Hepatic stellate cell (primary cell): ENCODE measurements at regions not wholly inside any gene's neighbourhood (a gene's known extent, or its start where the extent isn't known, plus 50 kb on each side); places are given as distances from the start of the nearest gene placed in this dataset.
"Not testable (repeated sequence)": the region's sequence is repeated elsewhere in the genome, so short reads cannot be mapped to it uniquely, and the experiment has no call there.

Experiments
- DNase-seq: peaks from one replicate; pipeline ENCODE4 v3.0.0; 2011; ENCODE audit warnings: low spot score

DNA sequence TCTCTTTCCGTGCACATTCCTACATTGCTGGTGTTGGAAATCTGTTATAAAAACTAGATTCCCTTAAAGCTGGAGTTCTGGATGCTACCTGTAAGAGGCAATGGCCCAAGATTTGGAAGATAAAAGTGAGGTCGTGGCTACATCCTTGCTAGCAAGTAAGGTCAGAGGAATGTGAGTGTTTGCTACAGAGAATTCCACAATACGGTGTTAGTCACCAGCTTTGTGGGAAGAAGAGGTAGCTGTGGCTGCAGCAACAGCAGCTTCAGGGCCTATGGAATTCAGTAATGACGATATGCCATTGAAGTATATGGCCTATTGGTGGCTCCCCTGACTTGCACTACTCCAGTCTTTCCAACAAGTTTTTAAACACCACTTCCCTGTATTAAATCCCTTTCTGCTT, 227.7 kb upstream of the TMEM260 start:
- peak; percentile 39 for DNase-seq

DNA sequence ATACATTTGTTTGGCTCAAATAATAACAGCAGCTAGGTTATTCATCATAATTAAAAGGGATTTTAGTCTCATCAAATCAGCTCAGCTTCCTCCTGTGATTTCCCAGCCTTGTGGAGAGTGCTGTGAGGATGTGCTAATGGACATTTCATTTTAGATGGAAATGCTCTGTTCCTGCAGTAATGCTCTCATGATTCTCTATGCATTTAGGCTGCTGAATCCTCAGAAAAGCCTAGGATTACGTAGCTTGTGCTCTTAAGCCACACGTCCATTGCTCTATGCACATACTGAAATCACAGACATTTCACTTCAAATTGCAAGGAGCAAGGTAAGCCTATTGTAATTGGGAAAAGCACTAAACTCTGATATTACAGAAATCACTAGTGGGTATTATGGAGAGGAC, 226.6 kb upstream of the TMEM260 start:
- DNase-seq = no peak

DNA sequence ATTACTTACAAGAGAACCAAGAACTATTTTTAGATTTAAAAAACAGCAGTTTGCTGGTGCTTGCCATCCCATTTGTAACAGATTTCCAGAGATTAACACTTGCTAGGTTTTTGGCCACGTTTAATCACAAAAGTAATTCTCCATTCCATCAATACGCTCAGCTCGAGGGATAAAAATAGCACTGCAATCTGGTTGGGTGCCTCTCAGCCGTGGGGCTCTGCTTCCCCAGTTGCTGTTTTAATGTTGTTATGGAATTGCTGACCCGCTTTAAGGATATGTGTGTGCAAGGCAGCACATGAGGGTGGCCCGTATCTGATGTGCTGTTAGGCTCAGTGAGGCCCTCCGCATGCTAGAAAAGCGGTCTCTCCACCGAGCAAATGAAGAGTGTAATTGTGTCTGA, 222.2 kb upstream of the TMEM260 start:
- no peak for DNase-seq

DNA sequence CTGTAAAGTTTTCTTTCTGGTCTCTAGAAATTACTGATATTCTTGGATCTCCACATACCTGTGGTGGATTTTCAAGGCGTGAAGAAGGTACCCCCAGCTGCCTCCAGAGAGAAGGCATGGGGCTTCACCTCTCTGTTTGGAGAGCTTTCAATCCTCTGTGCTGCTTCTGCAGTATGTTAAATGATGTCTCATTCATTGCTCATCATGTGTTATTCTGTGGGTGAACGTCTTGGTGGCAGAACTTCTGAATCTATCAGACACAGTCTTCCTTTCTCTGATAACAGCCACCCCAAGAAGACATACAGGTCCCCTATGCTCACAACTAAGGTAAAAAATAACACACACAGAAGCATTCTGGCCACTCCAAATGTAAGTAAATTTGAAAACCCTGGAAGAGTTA, 221.3 kb upstream of the TMEM260 start:
- DNase-seq = no peak

DNA sequence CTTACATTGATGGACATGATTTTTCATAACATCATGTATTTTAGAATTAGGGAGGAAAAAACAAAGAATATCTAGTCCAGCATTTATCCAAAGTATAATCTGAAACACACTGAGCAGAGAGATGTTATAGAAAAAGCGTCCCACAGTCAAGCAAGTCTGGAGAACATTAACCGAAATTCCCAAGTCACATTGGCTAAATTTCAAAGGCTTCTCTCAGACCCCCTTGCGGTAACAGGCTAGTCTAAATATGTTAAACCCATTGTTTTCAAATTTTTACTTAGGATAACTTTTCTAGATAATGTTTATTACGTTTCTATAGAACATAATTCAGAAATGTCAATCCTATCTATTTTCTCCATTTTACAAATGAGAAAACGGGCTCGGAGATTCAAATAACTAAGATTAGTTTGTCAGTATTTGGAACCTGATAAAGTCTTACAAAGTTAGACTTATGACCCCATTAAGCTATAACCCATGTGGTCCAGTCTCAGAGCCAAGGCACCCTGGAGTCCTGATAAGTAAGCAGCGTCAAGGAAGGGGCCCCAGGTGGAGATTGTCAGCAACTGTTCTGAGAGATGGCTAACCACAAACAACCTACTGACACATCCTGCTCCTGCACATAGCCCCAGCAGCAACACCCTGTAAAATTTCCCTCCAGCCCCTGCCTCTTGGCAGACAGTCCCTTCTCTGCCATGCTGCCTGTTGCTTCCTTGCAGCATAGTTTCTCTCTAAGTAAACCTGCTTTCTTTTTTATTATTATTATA, 220.6 kb upstream of the TMEM260 start:
- DNase-seq = no peak

DNA sequence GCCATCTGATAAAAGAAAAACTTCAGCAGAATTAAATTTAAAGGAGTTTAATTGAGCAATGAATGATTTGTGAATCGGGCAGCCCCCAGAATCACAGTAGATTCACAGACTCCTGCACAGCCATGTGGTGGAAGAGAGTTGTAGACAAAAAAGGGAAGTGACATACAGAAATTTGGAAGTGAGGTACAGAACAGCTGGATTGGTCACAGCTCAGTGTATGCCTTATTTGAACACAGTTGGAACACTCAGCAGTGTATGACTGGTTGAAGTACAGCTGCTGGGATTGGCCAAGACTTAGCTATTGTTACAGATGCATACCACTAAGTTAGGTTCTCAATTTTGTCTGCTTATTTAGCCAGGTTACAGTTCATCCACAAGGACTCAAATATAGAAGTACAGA, 213.9 kb upstream of the TMEM260 start:
- not testable (repeated sequence) for DNase-seq

DNA sequence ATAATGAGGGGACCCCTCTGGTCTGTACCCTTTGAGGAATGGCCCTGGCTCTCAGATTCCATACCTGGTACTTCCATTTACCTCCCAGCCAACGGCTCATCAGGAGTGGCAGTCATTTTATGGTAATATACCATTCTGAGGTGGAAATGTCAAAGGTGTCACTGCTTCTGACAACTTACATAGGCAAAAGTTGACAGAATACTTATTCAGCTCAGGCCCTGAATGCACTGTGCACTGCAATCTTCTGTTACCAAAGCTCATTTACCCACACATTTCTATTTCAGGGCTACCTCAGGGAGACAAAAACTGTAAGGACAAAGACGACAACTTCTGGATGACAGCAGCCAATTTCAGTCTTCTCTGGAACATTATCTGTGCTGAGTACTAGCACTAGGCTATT, 212.2 kb upstream of the TMEM260 start:
- DNase-seq = no peak

DNA sequence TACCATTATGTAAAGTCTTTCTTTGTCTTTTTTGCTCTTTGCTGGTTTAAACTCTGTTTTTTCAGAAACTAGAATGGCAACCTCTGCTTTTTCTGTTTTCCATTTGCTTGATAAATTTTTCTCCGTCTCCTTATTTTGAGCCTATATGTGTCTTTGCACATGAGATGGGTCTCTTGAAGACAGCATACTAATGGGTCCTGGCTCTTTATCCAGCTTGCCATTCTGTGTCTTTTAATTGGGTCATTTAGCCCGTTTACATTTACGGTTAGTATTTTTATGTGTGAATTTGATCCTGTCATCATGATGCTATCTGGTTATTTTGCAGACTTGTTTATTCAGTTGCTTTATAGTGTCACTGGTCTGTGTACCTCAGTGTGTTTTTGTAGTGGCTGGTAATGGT, 207.9 kb upstream of the TMEM260 start:
- no peak for DNase-seq

DNA sequence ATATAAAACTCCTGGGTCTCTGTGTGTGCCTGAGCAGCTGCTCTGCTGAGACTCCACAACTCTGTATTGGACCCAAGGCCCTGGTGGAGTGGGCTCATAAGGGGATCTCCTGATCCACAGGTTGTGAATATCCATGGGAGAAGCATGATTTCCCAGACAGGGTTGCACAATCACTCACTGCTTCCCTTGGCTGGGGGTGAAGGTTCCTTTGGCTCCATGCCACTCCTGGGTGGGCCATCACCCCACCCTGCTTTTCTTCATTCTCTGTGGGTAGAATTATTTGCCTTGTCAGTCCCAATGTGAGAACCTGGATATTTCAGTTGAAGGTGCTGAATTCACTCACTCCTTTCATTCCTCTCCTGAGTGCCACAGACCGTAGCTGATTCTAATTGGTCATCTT, 205.2 kb upstream of the TMEM260 start:
- DNase-seq = no peak

DNA sequence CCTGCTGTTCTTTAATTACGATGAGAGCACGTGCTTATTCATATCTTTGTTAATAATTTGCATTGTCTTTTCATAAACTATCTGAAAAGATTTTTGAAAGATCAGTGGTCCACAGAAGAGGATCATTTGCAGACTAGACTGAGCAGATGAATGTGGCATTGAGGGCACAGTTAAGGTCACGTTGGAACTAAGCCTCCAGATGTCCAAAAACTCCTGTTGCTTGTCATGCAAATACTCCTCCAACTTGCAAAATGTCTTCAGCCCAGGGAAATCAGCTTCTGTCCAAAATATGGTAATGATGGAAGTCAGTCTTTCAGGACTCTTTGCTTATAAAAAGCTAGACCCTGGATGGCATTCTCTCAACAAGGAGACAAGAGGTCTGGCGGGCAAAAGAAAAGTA, 201.6 kb upstream of the TMEM260 start:
- no peak for DNase-seq

DNA sequence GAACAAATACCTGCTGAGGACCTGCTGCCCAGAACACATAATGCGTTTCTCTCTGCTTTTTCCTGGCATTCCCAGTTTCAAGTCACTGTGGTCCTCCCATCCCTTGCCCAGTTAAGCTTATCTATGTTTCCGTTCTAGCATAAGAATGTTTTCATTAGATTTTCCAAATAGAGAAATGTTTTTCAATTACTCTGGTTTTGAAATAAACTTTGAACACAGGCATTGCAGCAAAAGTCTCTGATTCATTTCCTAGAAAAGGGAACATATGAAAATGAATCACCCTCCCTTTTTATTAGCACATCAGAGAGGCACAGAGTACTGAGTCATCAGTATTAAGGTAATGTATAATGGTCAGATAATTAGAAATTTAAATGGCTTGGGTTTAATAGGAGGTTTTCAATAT, 201.1 kb upstream of the TMEM260 start:
- peak; percentile 17 for DNase-seq

DNA sequence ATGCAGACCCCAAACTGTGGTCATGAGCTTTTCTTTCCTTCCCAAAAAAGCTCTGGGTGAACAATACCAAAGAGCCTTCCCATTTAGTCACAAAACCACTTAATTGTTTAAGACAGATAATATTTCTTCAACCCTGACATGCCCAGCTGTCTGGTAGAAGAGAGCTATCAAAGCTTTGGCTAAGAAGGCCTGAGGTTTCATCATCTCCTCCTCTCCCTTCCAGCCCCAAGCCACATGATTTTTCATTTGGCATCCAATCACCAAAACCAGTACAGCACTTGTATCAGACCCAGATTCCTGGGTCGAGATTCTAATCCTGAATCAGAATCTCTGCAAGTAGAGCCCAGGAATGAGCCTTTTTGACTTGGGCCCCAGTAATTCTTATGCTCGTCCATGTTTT, 199.6 kb upstream of the TMEM260 start:
- no peak for DNase-seq

DNA sequence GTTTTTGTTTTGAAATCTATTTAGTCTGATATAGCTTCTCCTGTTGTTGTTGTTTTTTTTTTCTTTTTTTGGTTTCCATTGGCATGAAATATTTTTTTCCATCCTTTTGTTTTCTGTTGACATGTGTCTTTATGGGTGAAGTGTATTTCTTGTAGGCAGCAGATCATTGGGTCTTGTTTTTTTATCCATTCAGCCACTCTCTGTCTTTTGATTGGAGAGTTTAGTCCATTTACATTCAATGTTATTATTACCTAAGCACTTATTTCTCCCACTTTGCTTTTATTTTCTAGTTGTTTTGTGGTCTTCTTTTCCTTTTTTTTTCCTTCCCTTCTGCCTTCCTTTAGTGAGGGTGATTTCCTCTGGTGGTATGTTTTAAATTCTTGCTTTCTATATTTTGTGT, 193.6 kb upstream of the TMEM260 start:
- DNase-seq = no peak

DNA sequence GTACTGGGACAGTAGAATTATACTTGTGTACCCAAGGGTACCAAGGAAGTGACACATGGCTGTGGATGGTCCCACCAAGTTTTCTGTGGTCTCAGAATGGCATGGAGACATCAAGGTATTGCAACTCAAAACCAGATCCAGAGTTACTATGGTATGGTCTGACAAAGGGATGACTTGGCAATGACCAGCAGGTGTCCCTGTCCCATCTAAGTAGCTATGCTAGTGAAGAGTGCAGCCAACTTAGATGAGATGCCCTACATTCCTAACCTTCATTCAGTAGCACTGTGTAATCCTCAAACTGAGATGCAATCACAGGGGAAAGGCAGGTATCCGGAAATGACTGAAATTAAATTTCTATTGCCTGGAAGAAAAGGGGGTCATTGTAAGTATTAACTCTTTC, 188.7 kb upstream of the TMEM260 start:
- DNase-seq = no peak

DNA sequence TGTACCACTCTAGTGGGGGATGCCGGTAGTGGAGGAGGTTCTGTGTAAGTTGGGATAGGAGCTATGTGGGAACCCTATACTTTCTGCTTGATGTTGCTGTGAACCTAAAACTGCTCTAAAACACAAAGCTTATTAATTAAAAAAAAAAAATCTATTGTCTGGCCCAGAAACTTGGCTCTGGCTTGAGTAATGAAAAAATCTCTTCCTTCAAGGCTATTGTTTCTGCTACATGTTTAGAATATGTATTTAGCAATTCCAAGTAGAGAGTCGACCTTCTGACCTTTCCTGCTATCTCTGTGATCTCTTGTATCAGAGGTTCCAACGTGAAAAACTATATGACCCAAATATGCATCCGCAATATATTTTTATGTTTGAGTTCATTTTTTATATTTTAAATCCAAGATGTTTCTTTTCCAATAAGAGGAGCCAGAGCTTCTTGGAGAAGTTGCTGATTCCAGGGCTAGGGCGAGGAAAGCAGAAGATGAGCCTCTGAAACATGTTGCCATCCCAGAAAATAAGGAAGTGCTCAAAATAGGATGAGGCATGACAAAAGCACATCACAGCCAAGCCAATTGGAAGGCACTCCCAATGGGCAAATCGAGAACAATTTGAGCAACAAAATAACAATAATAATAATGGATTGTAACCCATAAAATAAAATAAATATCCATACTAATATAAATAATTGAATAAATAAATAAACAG, 184.6 kb upstream of the TMEM260 start:
- DNase-seq = no peak

DNA sequence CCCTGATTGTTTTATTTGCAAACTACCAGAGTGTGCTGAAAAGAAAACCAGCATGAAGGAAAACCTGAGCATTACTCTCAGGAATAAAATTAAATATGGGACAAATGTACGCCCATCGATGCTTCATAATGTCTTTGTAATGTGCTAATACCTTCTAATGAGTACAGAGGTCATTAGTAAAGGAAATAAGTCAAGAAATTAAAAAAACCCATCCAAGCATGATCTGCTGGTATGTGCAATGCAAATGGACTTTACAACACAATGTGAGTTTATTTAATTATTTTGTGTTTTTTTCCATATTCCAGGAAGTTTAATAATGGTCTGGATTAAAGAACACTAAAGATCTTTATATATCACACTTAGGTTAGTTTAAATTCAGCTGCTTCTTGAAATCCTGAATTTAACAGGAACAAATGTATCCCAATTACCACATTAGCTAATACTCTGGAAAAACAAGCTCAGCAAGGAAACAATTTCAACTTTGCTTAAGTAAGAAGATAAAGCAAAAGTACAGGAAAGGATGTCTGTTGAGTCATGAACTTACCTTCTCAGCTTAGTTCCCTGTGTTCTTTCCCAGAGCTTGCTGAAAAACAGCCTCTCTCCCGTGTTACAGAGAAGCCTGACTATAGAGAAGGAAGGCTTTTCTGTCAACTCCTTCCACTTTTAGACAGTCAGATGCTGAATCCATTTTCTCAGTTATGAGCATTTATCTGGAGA, 179.3 kb upstream of the TMEM260 start:
- no peak for DNase-seq

DNA sequence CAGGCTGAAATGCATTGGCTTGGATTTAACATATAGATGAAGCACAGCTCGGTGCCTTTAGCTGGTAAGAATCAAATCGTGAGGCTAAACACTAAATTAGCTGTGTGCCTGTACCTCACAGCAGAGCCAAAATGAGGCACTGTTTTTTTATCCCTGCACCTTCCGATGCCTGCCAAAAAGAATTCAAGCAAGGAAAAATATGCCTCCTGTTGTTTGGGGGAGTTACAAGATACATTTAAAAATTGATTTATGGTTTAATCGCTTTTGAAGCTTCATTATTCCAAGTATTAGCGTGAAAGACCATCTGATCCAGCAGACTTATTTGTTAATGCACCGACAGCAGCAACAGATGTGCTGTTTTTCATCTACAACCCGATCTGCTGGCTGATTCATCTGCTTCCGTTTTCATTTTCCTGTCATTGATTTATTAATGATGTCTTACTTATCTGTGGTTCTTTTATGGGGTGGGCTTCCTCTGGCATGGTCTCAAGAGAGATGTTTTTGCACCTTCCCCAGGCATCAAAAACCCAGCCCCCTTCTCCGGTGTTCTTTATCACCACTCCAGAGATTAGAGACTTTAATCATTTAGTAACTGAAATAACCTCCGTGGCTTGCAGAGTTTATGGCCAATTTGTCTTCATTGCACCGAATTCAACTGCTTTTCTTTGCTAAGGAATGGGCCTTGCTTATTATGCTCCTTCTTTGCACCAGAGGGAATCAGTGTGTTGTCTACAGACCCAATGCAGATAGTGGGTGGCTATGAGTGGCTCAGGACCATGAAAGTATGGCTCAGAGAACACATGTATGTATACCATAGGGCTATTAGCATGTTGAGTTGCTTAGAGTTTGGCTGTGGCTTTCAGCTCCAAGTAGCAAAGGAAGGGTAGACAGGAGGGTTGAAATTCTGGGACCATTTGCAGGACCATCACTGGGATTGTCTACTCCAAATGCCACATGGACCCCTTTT, 166.8 kb upstream of the TMEM260 start:
- DNase-seq = no peak

DNA sequence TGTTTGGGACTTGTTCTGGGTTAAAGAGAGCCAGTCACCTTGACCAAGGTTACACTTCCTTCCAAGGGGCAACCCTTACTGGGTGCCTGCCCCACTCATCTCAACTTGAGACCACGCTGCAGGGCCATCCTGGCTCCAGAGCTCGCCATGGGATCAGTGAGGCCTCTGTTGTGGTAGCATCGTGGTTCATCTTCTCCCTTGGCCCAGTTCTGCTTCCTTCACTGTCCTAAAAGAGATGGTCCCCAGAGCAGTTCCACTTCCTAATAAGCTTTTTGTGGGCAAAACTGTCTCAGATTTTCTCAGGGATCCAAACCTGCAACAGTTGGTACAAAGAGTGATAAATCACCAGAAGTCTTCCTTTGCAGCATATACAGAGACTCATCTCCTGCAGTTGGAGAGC, 165.9 kb upstream of the TMEM260 start:
- DNase-seq = no peak

DNA sequence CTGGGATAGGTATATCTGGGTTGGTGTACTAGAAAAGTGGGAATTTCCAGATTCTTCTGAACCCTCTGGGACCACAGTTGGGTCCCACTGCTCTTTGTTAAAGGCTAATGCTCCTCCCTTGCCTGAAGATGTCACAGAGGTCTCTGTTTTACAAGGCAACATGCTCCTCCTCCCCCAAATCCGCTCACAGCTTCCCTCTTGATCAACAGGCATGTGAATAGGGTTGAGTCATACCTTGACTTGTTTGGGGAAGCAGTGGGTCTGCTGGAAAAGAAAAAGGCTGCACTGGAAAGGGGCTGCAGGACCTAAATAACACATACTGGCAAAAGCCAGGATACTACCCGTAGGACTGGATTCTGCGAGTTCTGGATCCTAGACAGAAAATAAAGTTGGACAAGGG, 165.4 kb upstream of the TMEM260 start:
- DNase-seq = no peak

DNA sequence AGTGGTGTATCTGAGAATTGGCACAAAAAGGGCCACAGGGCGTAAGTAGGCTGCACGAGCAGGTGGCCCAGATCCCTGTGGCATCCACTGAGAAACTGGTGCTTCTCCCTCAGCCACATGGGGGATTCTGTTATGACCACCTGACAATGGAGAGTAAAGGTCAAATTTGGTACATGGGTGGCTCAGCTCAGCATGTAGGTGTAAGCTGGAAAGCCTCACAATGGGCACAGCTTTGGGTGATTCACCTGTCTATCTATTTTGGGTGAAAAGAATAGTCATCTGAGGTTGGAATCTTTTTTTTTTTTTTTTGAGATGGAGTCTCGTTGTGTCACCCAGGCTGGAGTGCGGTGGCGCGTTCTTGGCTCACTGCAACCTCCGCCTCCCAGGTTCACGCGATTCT, 163.4 kb upstream of the TMEM260 start:
- DNase-seq = no peak

DNA sequence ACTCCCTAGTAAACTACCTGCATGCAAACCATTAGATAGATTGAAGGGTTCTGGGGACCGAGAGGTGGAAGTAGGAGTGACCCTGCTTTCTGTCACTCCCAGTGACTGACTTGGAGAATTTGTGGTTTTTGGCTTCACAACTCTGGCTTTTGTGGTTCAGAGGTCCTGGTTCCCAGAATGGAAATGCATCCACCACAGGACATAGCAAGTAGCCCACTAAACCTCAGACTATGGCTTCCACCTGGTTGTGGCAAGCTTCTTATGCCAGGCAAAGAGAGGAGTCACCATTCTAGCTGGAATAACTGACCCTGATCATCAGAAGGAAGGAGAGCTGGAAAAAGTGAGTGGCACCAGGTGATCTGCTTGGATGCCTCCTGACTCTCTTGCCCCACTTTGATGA, 162.4 kb upstream of the TMEM260 start:
- DNase-seq = no peak

DNA sequence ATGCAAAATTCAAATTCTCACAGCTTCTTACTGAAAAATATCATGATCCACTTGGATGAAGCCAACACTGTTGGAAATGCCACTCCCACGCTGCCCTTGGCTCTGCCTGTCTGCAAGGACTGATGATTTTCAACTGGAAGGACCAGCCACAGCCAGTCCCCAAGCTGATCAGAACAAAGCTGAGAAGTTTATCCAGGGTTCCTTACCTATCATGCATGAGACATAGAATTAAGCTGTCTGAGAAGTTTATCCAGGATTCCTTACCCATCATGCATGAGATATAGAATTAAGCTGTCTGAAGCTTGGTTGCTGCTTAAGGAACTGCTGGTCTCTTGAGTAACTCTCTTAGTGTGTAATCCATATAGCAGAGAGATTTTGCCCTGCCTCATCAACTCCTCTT, 159.8 kb upstream of the TMEM260 start:
- DNase-seq = no peak
